ENCODE measurements at regions not wholly inside any gene's neighbourhood (a gene's known extent, or its start where the extent isn't known, plus 50 kb on each side); places are given as distances from the start of the nearest gene placed in this dataset.
A peak's percentile ranks its signal among the peaks of the same experiment; 100 is the strongest.
"Not testable (repeated sequence)": the region's sequence is repeated elsewhere in the genome, so short reads cannot be mapped to it uniquely, and the experiment has no call there.

DNA sequence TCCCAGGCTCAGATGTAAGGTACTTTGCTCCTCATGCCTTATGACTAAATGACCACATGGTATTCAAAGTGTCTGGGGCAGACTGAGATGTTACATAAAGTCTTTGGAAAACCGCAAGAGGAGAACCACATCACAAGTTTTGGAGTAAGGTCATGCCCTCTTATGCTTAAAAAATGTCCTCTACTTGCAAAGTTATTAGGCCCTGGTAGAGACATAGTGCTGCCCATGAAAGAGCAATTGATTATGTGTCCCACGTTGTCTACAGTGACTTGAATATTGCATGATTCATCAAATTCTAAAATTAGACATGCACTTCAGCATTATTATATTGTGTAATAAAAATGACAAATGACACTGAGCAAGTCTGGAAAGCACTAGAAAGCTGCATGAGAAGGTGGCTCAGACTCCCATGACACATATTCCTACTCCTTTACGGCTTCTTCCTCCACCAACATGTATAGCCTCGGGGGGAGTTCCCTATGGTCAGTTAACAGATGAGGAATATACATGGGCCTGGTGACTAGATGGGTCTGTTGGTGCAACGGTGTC lies 602.6 kb upstream of the VRK2 start:
- DNase-seq = no peak

DNA sequence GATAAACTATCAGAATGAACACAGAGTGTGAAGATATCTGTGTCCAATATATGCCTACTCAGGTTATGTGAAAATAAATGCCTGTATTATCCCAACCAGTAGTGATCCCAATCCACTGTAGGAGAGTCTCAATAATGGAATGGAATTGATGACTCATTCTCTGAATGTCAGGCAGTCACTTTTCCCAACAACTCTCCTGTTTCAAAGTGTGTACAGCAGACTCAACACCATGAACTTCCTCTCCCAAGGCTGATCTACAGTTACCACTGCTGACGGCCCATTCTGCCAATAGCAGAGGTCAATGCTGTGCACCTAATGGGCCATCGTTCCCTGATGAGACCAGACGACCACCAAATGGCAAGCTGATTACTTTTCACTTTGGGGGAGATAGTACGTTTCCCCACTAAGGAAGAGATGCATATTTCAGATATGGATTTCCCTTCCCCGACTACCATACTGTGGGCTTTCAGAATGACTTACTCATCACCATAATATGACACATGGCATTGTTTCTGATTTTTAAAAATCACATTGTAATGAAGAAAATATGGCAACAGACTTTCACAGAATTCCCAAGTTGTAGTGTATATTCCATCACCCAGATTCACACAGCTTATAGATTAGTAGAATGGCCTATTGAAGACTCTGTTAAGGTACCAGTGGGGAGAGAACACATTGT lies 601.7 kb upstream of the VRK2 start:
- DNase-seq = no peak

DNA sequence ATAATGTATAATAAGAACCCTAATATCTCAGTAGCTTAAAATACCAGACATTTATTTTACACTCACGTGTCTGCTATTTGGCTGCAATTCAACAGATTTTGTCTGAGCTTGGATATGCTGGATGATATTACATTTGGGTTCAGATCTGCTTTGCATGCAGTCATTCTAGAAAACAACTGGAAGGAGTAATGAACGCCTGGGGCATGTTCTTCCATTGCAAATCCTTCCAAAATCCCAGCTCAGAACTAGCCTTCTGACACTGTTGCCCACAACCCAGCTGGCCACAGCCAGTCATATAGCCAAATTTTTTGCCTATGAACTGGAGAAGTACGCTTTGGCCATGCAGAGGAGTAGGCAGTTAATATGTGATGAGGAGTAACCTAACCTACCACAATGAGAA lies 597.8 kb upstream of the VRK2 start:
- DNase-seq = no peak

DNA sequence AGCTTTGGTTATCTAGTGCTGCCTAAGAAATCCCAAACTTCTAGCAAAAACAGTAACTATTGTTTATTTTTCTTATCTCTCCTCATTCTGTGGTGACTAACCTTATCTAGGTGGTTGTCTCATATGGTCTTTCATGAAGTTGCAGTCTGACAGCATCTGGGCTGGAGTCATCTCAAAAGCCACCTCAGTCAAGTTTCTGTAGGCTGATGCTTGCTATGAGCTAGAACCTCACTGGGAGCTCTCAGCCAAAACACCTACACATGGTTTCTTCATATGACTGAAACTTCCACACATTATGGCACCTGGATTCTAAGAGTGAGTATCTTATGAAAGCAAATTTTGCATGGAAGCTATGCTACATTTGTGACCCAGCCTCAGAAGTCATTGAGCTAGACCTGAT lies 596.4 kb upstream of the VRK2 start:
- no peak for DNase-seq

DNA sequence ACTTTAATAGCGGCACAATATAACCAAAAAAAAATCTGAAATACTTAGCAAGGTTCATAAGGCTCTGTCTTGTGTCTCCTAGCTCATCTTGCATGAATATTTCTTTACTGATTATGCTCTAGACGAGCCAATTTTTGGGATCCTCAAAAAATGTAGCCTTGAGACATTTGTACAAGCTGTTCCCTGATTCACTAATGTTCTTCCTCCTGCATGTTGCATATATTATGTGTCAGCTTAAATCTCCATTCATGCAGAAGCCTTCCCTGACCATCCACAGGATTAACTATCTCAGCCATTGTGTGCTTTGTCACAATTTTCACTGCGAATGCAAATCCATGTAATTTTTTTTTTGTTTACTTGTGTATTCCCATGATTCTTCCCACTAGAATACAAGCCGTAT lies 594.0 kb upstream of the VRK2 start:
- no peak for DNase-seq

DNA sequence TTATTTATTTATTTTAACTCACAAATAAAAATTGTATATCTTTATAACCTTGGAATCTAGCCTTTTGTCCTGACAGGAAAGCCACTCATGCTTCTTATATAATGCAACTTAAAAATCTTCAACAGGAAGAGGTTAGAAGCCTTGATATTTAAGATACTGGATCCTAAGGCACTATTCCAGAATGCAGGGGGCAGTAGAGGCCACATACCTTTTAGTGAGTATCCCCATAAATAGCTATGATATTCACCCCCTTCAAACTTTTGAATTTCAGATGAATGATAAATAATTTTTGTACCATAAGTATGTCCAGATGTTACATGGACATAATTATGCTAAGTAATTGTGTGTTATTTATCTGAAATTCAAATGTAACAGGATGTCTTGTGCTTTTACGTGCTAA lies 592.7 kb upstream of the VRK2 start:
- no peak for DNase-seq

DNA sequence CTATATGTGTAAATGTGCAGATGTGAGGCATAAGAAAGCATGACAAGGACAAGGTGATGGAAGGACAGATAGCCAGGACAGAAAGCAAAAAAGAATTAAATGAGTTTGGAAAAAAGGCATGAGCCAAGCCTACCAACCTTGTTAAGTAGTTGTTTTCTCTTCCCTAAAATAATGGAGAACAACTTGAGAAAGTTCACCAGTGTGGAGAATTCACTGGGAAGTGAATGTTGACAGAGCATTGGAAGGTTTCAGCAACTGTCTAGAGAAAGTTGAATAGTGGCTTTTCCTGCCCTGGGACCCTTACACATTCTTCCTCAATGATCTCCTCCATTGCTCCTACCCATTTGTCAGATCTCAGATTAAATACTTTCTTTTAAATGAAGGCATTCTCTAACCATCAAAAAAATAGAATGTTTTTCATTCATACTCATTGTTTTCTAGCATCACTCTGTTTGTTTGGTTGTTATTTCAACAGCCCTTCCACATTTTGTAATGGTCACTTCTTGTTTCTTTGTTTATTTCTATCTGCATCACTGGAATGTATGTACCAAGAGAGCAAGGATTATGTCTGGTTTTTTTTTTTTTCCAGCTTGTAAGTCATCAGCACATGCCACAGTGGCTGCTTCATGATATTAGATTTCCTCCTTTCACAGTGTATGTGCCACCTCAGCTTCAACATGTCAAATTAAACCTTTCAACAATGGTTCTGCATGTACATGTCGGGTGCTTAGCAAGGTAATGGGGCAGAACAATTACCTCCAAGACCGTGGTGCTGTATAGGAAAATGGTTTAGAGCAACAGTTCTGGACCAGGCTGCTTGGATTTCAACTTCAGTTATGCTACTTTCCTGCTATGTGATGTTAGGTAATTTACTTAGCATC lies 586.0 kb upstream of the VRK2 start:
- DNase-seq = no peak

DNA sequence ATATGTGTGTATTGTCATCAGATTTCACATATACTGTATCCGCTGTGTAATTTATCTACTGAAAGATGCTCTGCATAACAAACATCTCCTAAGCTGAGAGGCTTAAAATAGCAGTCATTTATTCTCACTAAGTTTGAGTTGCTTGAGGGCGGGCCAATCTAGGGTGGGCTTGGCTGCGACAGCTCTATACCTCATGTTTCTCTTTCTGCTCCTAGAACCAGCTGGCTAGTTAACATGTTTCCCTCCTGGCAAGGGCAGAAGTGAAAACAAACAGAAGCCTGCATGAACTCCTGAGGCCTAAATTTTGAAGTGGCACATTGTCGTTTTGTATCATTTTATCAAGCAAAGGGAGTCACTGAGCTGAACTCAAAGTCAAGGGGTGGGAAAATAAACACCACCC lies 585.0 kb upstream of the VRK2 start:
- DNase-seq = no peak

DNA sequence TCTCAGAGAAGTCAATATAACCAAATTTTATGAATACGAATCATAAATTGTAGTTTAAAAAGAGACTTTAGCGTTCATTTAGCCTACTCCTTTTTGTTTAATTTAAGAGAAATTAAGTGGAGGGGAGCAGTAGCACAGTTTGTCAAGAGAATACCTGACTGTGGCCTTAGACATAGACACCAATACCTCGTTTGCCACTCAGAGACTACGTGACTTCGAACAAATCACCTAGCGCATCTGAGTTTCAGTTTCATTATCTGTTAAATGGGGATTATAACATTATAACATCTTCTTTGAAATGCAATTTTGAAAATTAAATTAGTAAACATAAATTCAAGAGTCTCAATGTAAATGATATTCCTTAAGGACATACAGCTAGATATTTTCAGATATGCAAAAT lies 581.5 kb upstream of the VRK2 start:
- DNase-seq = no peak

DNA sequence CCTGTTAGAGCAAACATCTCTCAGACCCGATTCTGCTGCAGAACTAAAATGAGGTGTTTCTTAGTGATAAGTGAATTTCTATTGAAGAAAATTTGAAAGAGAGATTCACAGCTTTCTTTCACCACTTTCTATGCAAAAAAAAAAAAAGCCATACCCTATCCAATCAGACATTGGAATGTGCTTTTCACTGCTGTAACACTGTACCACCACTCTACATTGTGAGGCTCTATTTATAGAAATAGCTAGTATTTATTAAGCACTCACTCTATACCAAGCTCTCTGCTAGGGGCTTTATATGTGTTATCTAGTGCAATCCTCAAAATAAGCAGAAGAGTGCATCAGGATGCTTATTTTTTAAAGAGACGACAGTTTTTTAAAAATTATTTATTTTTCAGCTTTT lies 580.6 kb upstream of the VRK2 start:
- DNase-seq = no peak

DNA sequence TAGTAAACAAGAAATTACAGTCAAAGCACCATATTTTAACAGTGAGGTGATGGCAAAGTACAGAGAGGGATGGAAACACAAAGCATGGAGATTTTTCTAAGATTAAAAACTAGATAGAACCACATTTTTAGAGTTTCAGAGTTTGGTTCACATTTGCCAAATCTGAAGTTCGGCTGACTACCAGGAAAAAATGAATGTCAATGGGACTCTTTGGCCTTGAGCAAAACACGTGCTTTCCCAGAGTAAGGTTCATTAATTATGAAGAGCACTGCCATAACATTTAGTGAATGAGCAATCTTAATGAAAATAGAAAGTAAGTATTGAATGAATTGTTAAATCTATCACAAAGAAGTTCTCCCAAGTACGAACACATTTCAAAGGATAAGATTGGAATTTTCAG lies 571.2 kb upstream of the VRK2 start:
- no peak for DNase-seq

DNA sequence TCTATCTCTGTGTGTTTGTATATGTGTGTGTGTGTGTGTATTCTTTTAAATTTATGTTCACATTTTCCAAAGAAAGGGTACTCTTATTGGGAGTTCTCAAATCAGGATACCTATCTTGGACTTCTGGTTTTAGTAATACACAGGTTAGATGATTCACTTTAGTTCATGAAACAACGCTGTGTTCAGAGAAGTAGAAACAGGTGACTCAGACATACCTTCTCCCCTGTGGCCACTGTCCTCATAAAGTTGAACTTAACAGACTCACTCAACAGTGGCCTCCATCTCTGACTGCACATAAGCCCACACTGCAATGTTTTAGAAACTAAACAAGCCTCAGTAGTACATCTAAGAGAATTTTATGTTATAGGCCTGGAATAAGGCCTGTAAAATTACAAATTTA lies 566.6 kb upstream of the VRK2 start:
- DNase-seq = no peak

DNA sequence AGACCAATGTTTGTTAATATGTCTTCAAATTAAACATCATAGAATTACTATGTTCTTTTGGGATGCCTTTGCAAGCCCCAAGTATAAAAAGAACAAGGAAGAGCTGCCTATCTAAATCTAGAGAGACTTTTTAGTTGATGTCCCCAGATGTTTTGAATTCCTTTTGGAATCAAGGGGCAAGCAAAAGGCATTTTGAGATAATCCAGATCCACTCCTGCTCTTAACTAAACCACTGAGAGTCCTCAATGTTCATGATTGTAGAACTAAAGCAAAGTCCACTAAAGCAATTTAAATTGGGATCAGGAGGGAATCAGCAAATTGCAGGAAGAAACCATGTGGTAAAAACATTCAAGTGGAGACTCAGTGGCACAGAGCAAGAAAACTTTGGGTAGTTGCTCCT lies 558.5 kb upstream of the VRK2 start:
- DNase-seq = no peak

DNA sequence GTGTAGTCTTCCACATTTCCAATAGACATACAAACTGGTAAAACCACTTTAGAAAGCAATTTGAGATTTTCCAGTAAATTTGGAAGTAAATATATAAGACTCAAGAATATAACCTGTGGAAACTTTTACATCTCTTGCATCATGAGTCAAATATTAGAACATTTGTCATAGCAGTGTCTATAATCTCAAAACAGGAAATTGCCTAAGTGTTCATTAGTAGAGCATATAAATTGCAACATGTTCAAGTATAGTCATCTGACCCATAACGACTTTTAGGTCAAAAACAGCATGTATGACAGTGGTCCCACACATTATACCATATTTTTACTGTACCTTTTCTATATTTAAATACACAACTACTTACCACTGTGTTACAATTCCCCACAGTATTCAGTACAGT lies 555.9 kb upstream of the VRK2 start:
- no peak for DNase-seq

DNA sequence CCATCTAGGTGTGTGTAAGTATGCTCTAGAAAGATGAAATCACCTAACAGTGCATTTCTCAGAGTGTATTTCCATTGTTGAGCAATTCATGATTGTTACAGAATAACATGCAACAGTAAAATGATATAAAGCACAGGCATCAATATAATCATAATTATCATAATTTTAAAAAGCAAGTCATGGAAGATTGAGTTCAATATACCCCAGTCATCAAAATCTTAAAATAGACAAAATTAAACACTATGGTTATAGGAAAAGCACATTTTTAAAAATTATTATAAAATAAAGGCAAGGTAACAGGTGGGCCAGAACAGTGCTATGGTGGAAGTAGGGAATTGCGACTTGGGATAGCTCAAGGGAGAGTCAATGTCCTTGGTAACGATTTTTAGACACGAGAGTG lies 555.4 kb upstream of the VRK2 start:
- DNase-seq = no peak

DNA sequence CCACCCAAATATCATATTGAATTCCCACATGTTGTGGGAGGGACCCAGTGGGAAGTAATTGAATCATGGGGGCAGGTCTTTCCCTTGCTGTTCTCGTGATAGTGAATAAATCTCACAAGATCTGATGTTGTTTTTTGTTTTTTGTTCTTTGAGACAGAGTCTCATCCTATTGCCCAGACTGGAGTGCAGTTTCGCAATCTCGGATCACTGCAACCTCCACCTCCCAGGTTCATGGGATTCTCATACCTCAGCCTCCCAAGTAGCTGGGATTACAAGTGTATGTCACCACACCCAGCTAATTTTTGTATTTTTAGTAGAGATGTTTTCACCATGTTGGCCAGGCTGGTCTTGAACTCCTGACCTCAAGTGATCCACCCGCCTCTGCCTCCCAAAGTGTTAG lies 552.6 kb upstream of the VRK2 start:
- DNase-seq = not testable (repeated sequence)

DNA sequence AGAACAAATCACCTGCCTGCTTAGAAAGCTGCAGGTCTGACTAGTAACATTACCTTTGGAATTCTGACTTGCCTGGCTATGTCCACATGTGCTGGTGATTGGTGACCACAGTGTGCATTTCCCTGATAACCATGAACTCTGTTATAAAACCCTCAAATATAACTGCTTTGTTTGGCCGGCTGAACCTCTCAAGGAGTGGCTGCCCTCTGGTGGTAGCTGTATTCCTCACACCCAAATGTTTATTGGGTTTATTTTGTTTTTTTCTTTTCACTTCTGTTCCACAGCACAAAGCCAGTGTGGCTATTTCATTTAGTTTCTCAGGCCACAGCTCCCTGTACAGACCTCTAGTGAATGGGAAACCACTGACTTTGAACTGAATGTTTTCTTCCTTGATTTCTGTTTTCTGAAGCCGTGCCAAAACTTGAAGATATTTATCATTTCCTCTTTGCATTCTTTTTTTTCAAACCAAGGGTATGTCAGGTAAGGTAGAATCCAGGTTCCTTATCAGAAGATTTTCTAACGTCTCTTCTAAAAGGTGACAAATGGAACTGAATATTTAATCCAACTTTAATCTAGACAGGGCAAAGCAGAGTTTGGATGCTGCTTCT lies 549.0 kb upstream of the VRK2 start:
- DNase-seq = peak; percentile 29

DNA sequence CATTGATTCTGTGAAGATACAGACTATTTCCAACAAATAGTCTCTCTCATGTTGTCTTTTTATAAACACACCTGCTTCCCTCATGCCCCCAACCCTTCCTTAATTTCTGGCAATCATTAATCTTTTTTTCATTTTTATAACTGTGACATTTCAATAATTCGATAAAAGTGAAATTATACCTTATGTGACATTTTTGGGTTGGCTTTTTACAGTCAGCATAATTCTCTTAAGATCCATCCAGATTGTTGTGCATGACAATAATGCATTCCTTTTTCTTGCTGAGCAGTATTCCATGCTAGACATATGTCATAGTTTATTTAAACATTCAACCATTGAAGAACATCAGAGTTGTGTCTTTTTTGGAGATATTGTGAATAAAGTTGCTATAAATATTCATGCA lies 541.8 kb upstream of the VRK2 start:
- no peak for DNase-seq

DNA sequence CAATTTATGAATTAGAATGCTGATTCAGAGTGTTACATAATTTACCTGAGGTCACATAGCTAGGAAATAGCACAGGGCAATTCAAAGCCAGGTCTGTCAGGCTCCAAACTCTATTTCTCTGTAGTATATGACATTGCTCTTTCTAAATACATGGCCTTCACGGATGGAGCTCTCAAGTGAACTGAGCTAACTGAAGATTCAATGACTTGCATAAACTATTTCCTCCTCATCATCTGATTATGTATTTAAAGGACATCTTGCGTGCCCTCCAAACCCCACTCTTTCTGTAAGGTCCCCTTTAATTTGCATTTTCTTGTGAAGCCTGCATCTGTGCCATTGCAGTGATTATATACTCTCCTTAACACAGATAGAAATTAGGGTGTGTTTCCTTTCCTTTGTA lies 537.4 kb upstream of the VRK2 start:
- DNase-seq = no peak

DNA sequence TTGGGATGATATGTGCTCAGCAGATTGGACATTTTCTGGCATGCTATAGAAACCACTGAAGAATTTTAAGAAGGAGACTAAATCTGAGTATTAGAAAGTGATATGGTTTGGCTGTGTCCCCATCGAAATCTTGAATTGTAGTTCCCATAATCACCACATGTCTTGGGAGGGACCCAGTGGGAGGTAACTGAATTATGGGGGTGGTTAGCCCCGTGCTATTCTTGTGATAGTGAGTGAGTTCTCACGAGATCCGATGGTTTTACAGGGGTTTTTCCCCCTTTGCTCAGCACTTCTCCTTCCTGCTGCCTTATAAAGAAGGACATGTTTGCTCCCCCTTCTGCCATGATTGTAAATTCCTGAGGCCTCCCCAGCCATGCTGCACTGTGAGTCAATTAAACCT lies 535.9 kb upstream of the VRK2 start:
- no peak for DNase-seq

DNA sequence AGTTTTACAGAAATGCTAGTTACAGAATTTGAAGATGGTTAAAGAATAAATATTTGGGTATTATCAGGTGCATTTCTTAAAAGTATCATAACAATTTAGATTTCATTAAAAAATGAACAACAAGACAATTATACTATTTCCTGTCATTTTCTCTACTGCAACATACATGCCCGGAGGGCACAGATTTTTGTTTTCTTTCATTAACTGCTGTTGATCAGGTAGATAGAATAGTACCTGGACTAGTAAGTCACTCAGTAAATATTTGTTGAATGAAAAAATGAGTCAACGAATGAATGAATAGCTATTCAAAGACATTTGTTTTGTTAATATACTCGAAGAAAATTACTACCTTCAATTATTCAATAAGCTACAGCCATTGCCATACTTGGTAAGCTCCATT lies 531.2 kb upstream of the VRK2 start:
- DNase-seq = no peak

DNA sequence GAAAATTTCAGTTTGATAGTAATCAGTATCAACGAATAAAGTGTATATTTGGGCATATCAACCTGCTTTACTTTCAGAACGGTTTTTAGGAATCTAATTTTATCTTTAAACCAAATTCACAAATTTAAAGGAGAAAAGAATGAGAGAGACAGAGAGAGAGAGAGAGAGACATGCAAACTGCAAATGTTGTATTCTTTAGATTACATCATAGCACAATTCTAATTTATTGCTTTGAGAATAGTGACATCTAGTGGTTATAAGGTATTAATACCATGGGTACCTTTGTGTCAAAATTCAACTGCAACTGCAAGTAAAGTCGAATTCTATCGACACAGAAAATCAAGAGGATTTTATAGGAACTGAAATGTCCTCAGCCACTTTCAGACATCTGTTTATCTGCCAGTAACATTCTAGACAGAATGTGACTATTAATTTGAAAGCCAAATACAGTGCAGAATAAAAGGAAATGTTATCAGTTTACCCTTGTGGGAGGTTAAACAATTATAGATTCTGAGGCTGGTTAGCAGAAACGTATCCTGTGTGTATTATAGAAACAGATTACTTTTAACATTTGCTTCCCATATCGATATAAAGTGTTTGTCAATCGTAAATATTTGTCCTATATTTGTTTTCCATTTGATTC lies 529.8 kb upstream of the VRK2 start:
- DNase-seq = no peak

DNA sequence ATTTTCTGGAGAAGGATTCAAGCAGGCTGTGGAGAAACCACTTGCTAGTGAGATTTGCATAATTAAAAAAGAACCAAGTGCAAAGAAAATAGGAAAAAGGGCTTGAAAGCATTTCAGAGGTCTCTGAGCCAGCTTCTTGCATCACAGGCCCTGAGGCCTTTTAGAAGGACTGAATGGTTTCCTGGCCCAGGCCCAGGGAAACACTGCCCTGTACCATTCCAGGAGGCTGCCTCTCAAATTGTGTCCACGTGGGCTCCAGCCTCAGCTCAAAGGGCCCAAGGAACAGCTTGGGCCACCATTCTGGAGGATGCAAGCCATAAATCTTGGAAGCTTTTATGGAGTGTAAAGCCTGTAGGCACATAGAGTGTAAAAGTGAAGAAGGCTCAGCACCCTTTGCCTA lies 523.3 kb upstream of the VRK2 start:
- DNase-seq = no peak

All from right kidney (tissue), 1 donor.